ENCODE measurements at regions not wholly inside any gene's neighbourhood (a gene's known extent, or its start where the extent isn't known, plus 50 kb on each side); places are given as distances from the start of the nearest gene placed in this dataset.

GRCh38 chr5:121279801-121280200, 571.9 kb upstream of the FTMT start:
- H3K4me3 ChIP-seq (ENCODE audit: low read length): no peak overlapping the region
- TF ChIP-seq CTCF (conservative IDR thresholded peaks at IDR 0.05; ENCODE audit: low read length): no peak
- no peak for DNase-seq (ENCODE audit: low read depth)

GRCh38 chr5:121285801-121286521, 565.7 kb upstream of the FTMT start:
- TF ChIP-seq CTCF (conservative IDR thresholded peaks at IDR 0.05; ENCODE audit: low read length): no peak
- no peak overlapping the region for H3K4me3 ChIP-seq (ENCODE audit: low read length)
- DNase-seq (ENCODE audit: low read depth): no peak

- no peak for TF ChIP-seq CTCF (conservative IDR thresholded peaks at IDR 0.05; ENCODE audit: low read length)
- no peak overlapping the region for H3K4me3 ChIP-seq (ENCODE audit: low read length)
- DNase-seq (ENCODE audit: low read depth): no peak
Observed at GRCh38 chr5:121288781-121289180, 562.9 kb upstream of the FTMT start.

GRCh38 chr5:121292664-121293063, 559.0 kb upstream of the FTMT start:
- no peak for TF ChIP-seq CTCF (conservative IDR thresholded peaks at IDR 0.05; ENCODE audit: low read length)
- DNase-seq (ENCODE audit: low read depth): no peak
- H3K4me3 ChIP-seq (ENCODE audit: low read length): no peak overlapping the region

- TF ChIP-seq CTCF (conservative IDR thresholded peaks at IDR 0.05; ENCODE audit: low read length): no peak
- DNase-seq (ENCODE audit: low read depth): no peak
- no peak overlapping the region for H3K4me3 ChIP-seq (ENCODE audit: low read length)
Observed at GRCh38 chr5:121296356-121296755, 555.3 kb upstream of the FTMT start.

- no peak for DNase-seq (ENCODE audit: low read depth)
- TF ChIP-seq CTCF (conservative IDR thresholded peaks at IDR 0.05; ENCODE audit: low read length): no peak
- H3K4me3 ChIP-seq (ENCODE audit: low read length): no peak overlapping the region
Observed at GRCh38 chr5:121299153-121299552, 552.5 kb upstream of the FTMT start.

GRCh38 chr5:121304838-121305237, 546.8 kb upstream of the FTMT start:
- no peak for DNase-seq (ENCODE audit: low read depth)
- H3K4me3 ChIP-seq (ENCODE audit: low read length): no peak overlapping the region
- no peak for TF ChIP-seq CTCF (conservative IDR thresholded peaks at IDR 0.05; ENCODE audit: low read length)
